COLO668 (cell line): ENCODE measurements at regions not wholly inside any gene's neighbourhood (a gene's known extent, or its start where the extent isn't known, plus 50 kb on each side); places are given as distances from the start of the nearest gene placed in this dataset.

Experiments
- DNase-seq: peaks from one replicate; lab custom pipeline; 2025; ENCODE audit not compliant: unreplicated experiment; lab: John Stamatoyannopoulos, UW

DNA sequence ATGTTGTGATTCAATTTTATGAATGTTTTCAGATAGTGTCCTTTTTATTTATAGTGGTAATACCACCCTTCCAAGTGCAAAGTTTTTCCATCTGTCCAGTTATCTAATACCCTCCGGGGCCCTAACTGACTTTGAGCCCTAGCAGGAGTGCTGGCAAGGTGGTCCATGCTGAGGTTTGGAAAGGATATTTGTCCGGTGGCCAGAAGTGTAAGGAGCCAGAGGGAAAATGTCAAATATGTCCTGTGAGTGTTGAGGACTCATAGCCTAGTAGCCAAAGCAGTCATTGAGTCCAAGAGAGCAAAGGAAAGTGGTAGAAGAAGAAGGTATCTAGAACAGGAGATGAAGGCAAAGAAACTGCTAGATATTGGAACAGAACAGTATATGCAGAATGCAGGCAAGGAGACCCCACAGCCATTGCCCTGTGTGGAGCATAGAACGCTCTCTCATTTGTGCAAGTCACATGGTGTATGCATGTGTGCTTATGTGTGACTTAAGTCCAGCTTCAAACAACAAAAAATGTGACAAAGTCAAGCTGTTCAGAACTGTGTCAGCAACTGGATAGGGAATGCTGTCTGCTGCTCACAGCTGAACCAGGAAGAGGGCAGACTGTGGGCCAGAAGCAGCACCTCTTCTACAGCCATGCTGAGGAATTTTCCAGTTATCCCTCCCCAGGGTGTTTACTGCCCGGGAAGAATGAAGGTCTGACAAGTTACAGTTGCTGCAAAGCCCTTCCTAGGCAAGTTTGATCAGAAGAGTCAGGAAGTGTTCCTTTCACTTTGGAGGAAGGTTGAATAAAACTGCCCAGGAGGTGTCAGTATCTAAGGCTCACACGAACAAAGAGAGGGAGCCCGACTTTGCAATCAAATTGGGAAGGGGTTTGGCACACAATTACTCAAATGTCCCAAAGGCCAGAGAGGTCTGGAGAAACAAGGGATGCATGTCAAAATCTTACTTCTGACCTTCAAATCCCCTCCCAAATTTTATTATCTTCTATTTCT, 463.3 kb upstream of the DMAC1 start:
- DNase-seq = no peak

GRCh38 chr9:8261737-8262136, 462.2 kb upstream of the DMAC1 start:
- no peak for DNase-seq

- no peak for DNase-seq
Measured at GRCh38 chr9:8259028-8259427, 459.4 kb upstream of the DMAC1 start.

GRCh38 chr9:8256880-8257279, 457.3 kb upstream of the DMAC1 start:
- no peak for DNase-seq

DNA sequence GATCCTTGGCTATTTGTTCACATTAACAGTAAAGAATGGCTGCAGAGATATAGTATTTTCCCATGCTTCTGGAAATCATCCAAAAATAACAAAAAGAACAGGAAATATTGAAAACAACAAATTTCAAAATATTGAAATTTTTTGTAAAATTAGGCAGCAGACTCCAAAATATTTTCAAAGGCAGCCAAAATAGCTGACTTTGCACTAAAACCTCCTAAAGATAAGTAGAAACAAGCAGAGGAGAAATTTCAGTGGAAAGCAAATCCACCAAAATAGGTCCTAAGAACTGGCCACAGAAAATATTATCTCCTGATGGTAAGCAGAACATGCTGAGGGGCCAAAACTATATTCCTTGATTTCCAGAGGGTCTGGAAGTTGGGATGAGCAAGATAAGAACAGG, 456.3 kb upstream of the DMAC1 start:
- no peak for DNase-seq

DNA sequence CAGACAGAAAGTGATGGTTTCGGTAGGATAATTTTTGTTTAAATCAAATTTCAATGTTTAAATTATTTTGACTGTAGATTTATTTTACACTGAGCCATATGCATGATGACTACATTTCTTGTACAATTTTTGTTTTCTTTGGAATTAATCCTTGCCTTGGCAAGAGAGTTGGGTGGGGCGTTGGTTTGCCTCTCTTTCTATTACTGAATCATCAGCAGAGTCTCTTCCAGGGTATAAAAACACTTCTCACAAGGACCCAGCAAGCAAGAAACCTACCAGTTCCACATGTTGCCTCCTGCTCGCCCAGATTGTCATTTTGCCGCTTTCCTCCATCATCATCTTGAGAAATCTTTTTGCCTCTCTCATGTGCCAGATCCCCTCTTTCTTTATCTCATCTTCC, 455.0 kb upstream of the DMAC1 start:
- DNase-seq = no peak

- DNase-seq = no peak
Measured at GRCh38 chr9:8252445-8252844, 452.9 kb upstream of the DMAC1 start.

DNA sequence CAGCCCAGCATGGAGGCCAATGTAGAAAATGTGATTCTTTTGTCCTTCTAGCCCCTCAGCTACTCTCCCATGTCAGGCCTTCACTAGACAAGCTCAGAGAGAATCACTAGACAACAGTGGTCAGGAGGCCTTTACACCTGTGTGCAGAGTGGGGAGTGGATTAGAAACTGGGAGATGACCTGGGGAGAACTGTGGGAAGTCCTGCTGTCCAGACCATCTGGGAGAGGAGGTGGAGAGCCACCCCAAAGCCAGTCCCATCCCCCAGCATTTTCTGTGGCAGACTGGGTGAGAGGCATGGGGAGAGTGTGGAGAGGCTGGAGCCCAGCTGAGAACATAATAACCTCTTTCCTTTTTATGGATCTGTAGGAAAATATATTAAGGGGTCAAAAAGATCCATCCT, 452.0 kb upstream of the DMAC1 start:
- no peak for DNase-seq

DNA sequence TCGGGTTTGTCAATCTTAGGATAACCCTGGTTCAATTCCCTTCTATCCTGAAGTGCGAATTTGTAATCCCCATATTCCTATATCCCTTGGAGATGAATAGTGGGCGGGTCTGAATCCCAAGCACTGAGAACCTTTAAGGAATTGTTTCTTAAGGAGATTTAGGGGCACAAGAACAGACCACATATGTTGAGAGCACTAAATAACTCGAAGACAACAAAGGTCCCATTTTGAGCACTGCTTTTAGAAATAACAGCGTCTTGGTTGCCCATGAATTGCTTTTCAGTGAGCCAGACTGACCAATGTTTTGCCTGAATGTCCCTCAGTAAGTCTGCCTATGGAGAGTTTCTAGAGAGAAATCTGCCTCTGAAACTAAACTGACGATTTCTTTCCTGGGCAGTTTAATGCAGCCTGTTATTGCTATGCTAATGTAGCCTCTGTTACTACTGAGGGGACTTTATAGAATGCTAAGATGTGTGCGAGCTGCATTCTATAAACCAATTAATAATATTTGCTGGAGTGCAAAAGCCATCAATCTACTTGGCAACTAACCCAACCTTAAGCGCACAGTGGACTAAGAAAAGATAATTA, 445.0 kb upstream of the DMAC1 start:
- DNase-seq = no peak

DNA sequence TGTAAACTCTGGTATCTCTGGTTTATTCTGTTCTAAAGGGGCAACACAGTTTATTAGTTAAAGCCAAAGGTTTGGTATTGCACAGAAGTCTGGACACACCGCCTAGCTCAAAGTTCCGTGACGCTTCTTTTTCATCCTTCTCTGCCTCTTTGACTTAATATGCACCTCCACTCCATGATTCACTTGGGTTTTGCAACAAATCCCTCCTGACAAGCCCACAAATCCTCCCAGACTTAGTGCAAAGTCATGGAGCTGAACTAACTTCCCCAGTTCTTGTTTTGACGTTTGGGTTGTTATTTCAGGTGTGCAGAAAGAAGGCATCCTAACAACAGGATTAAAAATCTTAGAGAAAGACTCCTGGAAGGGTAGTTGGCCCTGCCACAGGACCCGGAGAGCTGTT, 441.6 kb upstream of the DMAC1 start:
- DNase-seq = no peak

DNA sequence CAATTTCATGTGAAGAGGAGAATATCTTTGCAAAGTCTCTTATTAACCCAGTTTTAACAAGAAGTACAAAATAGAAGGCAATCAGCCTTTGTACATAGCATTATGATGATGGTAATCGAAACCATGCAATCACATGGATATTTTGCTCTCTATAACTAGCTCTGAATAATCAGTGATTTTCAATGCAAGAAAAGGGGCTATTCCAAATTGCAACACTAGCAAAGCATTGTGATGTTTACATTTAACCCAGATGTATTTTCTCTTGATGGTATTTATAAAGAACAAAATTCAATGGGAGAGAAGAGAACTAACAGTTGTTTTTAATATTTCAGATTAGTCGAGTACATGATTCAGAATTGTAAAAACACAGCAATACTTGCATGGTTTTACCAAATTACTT, 437.5 kb upstream of the DMAC1 start:
- DNase-seq = no peak

- DNase-seq = no peak
Measured at GRCh38 chr9:8235489-8235888, 435.9 kb upstream of the DMAC1 start.

DNA sequence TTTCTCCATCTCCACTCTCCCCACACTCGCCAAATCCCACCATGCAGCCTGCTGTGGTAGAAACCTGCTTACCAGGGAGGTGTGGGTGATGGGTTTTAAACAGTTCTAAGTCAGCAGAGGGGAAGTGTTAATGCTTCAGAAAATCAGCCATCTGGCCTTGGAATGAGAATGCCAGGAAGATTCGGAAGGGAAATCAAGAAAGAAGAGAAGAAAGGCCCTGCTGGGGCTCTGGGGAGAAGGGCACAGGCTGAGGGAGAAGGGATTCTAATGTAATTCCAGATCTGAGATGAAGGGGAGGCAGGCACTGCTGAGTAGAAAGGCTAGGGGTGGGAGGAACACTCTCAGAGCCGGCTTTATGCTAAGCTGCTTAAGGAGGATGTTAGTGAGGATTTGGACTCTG, 434.7 kb upstream of the DMAC1 start:
- no peak for DNase-seq

- DNase-seq = no peak
Measured at GRCh38 chr9:8232726-8233125, 433.1 kb upstream of the DMAC1 start.

DNA sequence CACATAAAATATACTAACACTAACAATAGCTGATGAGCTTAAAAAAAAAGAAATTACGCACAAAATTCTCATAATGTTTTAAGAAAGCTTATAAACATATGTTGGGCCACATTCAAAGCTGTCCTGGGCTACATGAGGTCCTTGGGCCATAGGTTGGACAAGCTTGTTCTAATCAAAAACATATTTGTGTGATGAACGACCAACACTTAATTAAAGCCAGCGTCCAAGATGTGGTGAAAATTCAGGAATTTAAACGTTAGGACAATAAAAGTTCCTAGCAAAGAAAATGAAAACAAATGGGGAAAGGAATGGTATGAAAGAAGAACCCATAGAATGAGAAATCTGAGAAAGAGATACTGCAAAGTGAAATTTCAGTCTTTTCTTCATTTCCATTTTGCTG, 429.6 kb upstream of the DMAC1 start:
- DNase-seq = no peak

- no peak for DNase-seq
Measured at GRCh38 chr9:8224381-8224801, 424.8 kb upstream of the DMAC1 start.

- DNase-seq = no peak
Measured at GRCh38 chr9:8223861-8224260, 424.3 kb upstream of the DMAC1 start.

DNA sequence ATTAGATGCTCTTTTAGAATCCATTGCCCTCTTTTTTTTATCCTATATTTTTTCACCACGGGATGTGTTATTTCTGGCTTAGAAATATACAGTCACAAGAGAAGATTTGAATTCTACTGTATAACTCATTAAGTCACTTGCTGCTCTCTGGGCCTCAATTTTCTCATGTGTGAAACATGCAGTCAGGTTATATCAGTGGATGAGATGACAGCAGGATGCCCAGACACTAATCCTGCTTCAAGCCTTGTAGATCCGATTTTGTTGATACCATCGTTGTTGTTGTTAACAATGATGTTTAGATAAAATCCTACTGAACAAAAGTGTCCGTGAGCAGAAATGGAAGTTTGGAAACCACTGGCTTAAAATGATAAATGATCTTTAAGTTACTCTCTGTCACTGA, 421.9 kb upstream of the DMAC1 start:
- no peak for DNase-seq

DNA sequence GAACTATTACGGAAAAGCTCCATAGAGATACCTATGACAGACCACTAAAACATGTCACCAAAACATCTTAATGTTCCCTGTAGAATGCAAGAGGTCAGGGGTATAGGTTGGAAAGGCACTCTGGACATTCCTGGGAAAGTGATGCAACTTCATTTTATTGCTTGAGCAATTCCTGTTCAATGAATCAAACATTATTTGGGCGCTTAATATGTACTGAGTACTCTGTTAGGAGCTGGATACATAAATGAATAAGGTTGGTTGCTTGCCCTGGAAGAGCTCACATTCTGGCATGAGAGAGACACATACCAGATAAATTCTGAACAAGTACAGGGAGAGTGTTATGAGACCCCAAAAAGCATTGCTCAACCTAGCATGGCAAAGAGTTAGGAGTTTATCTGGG, 408.9 kb upstream of the DMAC1 start:
- DNase-seq = no peak

GRCh38 chr9:8207596-8207995, 408.0 kb upstream of the DMAC1 start:
- no peak for DNase-seq

DNA sequence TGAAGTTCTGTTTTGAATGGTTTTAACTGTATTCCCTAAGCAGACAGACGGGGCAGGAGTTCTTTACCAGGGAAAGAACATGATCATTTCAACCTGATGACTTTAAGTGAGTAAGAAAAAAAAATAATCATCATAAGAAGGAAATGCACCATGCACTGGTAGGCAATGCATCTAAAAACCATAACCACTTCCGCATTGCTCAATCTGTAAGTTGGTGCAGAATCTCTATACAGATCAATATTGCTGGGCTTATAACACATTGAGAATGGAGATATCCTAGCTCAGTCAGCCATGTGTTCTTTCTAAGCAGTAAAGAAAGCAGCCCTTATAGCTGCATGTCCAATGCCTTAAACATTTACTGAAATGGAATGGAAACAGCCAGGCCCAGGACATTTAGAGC, 407.1 kb upstream of the DMAC1 start:
- no peak for DNase-seq

- no peak for DNase-seq
Measured at GRCh38 chr9:8205576-8205975, 406.0 kb upstream of the DMAC1 start.

GRCh38 chr9:8189881-8190280, 390.3 kb upstream of the DMAC1 start:
- no peak for DNase-seq
